NCI-H146 (cell line): ENCODE measurements at regions not wholly inside any gene's neighbourhood (a gene's known extent, or its start where the extent isn't known, plus 50 kb on each side); places are given as distances from the start of the nearest gene placed in this dataset.
"Not testable (repeated sequence)": the region's sequence is repeated elsewhere in the genome, so short reads cannot be mapped to it uniquely, and the experiment has no call there.

Experiments used
- DNase-seq: peaks from one replicate; lab custom pipeline; 2025; lab: John Stamatoyannopoulos, UW

GRCh38 chr15:20234006-20234540 lies 307.5 kb downstream of the GOLGA6L6 start:
- not testable (repeated sequence) for DNase-seq

GRCh38 chr15:20232457-20232856 lies 309.1 kb downstream of the GOLGA6L6 start:
- not testable (repeated sequence) for DNase-seq

- not testable (repeated sequence) for DNase-seq
Measured at GRCh38 chr15:20230656-20231055, 310.9 kb downstream of the GOLGA6L6 start.

- DNase-seq, result not testable (repeated sequence)
Measured at GRCh38 chr15:20228791-20229190, 312.8 kb downstream of the GOLGA6L6 start.

GRCh38 chr15:20227119-20227853 lies 314.3 kb downstream of the GOLGA6L6 start:
- DNase-seq, result not testable (repeated sequence)

- DNase-seq, result not testable (repeated sequence)
Measured at GRCh38 chr15:20226531-20226930, 315.1 kb downstream of the GOLGA6L6 start.

- not testable (repeated sequence) for DNase-seq
Measured at GRCh38 chr15:20221063-20221462, 320.5 kb downstream of the GOLGA6L6 start.

- DNase-seq, result not testable (repeated sequence)
Measured at GRCh38 chr15:20219171-20219570, 322.4 kb downstream of the GOLGA6L6 start.

GRCh38 chr15:20215700-20216099 lies 325.9 kb downstream of the GOLGA6L6 start:
- DNase-seq, result not testable (repeated sequence)

- DNase-seq, result not testable (repeated sequence)
Measured at GRCh38 chr15:20214101-20214500, 327.5 kb downstream of the GOLGA6L6 start.

- not testable (repeated sequence) for DNase-seq
Measured at GRCh38 chr15:20211508-20211907, 330.1 kb downstream of the GOLGA6L6 start.

- not testable (repeated sequence) for DNase-seq
Measured at GRCh38 chr15:20209973-20210372, 331.6 kb downstream of the GOLGA6L6 start.

- DNase-seq, result not testable (repeated sequence)
Measured at GRCh38 chr15:20207607-20208006, 334.0 kb downstream of the GOLGA6L6 start.

GRCh38 chr15:20207198-20207597 lies 334.4 kb downstream of the GOLGA6L6 start:
- DNase-seq, result not testable (repeated sequence)

GRCh38 chr15:20204177-20204866 lies 337.3 kb downstream of the GOLGA6L6 start:
- DNase-seq, result not testable (repeated sequence)

- not testable (repeated sequence) for DNase-seq
Measured at GRCh38 chr15:20203649-20204150, 337.9 kb downstream of the GOLGA6L6 start.

- DNase-seq, result not testable (repeated sequence)
Measured at GRCh38 chr15:20194591-20195198, 346.9 kb downstream of the GOLGA6L6 start.

GRCh38 chr15:20192982-20193929 lies 348.3 kb downstream of the GOLGA6L6 start:
- DNase-seq, result not testable (repeated sequence)

GRCh38 chr15:20191508-20192125 lies 350.0 kb downstream of the GOLGA6L6 start:
- not testable (repeated sequence) for DNase-seq

GRCh38 chr15:20188611-20189010 lies 353.0 kb downstream of the GOLGA6L6 start:
- DNase-seq, result not testable (repeated sequence)
